ENCODE measurements at regions not wholly inside any gene's neighbourhood (a gene's known extent, or its start where the extent isn't known, plus 50 kb on each side); places are given as distances from the start of the nearest gene placed in this dataset.

- Histone ChIP-seq H3K9me3 (no peaks in the 10 kb centered on the region), H3K27ac (no peak overlapping the region), H3K27me3 (no peaks in the 10 kb centered on the region), H3K4me1 (peaks cover 17% of the 10 kb centered on the region), H3K36me3 (replicated peaks in 1 of 2; ENCODE audit: insufficient read depth in 1 of 2, low read depth in 2 of 2) (no peaks in the 10 kb centered on the region), H3K4me3 (no peak overlapping the region)
- DNase-seq (no peak), ATAC-seq (no peak)
- intact Hi-C loops (cut with DNase I) = no loop called here
- 68 to 85% methylated on average over 5 of the region's 5 CpGs for WGBS, 2 donors
- TF ChIP-seq, protein P1, sequence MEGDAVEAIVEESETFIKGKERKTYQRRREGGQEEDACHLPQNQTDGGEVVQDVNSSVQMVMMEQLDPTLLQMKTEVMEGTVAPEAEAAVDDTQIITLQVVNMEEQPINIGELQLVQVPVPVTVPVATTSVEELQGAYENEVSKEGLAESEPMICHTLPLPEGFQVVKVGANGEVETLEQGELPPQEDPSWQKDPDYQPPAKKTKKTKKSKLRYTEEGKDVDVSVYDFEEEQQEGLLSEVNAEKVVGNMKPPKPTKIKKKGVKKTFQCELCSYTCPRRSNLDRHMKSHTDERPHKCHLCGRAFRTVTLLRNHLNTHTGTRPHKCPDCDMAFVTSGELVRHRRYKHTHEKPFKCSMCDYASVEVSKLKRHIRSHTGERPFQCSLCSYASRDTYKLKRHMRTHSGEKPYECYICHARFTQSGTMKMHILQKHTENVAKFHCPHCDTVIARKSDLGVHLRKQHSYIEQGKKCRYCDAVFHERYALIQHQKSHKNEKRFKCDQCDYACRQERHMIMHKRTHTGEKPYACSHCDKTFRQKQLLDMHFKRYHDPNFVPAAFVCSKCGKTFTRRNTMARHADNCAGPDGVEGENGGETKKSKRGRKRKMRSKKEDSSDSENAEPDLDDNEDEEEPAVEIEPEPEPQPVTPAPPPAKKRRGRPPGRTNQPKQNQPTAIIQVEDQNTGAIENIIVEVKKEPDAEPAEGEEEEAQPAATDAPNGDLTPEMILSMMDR (IDR thresholded peaks at IDR 0.05) = no peak
- TF ChIP-seq POLR2A (IDR thresholded peaks at IDR 0.05) = no peak
Measured at GRCh38 chr2:65655000-65655399, 222.6 kb upstream of the SPRED2 start.

DNA sequence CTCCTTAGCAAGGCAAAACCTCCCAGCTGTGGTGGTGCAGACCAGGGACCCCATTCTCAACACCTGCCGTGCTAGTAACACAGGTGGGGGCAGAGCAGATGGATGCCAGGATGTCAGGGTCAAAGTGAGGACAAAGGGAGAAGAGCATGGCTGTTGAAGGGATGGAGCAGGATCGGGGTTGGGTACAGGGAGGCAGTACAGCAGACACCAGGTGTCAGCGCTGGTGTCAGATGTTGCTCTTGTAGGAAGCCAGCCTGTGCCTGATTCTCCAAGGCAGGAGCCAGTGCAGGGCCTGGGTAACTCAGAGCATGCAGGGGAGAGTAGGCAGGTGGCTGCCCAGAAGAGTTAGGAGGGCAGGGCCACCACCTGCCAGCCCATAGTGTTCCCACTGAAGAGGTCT lies 222.1 kb upstream of the SPRED2 start:
- no peak for ATAC-seq
- TF ChIP-seq, protein P1 (IDR thresholded peaks at IDR 0.05) = no peak
- TF ChIP-seq POLR2A (IDR thresholded peaks at IDR 0.05) = no peak

GRCh38 chr2:65652066-65652465 lies 219.7 kb upstream of the SPRED2 start:
- H3K4me3 ChIP-seq = no peak overlapping the region
- no peak for TF ChIP-seq POLR2A (IDR thresholded peaks at IDR 0.05)
- TF ChIP-seq, protein P1 (IDR thresholded peaks at IDR 0.05) = no peak
- no peak overlapping the region for H3K27ac ChIP-seq
- H3K9me3 ChIP-seq = no peaks in the 10 kb centered on the region
- peaks cover 17% of the 10 kb centered on the region for H3K4me1 ChIP-seq
- WGBS, 2 donors = 86 to 87% methylated on average over 1 of the region's 1 CpG
- no peaks in the 10 kb centered on the region for H3K36me3 ChIP-seq (replicated peaks in 1 of 2; ENCODE audit: insufficient read depth in 1 of 2, low read depth in 2 of 2)
- ATAC-seq = no peak
- intact Hi-C loops (cut with DNase I) = no loop called here
- DNase-seq = no peak
- no peaks in the 10 kb centered on the region for H3K27me3 ChIP-seq

More for the DNA sequence above, 222.1 kb upstream of the SPRED2 start:
- H3K4me1 ChIP-seq = peaks cover 17% of the 10 kb centered on the region
- H3K36me3 ChIP-seq (replicated peaks in 1 of 2; ENCODE audit: insufficient read depth in 1 of 2, low read depth in 2 of 2) = no peaks in the 10 kb centered on the region
- H3K27ac ChIP-seq = no peak overlapping the region
- intact Hi-C loops (cut with DNase I) = no loop called here
- H3K9me3 ChIP-seq = no peaks in the 10 kb centered on the region
- 90 to 92% methylated on average over 3 of the region's 3 CpGs for WGBS, 2 donors
- H3K27me3 ChIP-seq = no peaks in the 10 kb centered on the region
- no peak for DNase-seq
- H3K4me3 ChIP-seq = no peak overlapping the region

- intact Hi-C loops (cut with DNase I) = no loop called here
Measured at GRCh38 chr2:65649811-65650589, 217.6 kb upstream of the SPRED2 start.

More at GRCh38 chr2:65649811-65650589, 217.6 kb upstream of the SPRED2 start:
- no peaks in the 10 kb centered on the region for H3K36me3 ChIP-seq (replicated peaks in 1 of 2; ENCODE audit: insufficient read depth in 1 of 2, low read depth in 2 of 2)
- ATAC-seq (no peak), DNase-seq (no peak)
- H3K9me3 ChIP-seq = no peaks in the 10 kb centered on the region
- no peak overlapping the region for H3K4me3 ChIP-seq
- H3K27me3 ChIP-seq = no peaks in the 10 kb centered on the region
- WGBS, 2 donors = 81 to 90% methylated on average over 5 of the region's 5 CpGs
- no peaks in the 10 kb centered on the region for H3K4me1 ChIP-seq
- TF ChIP-seq POLR2A (IDR thresholded peaks at IDR 0.05) = no peak
- TF ChIP-seq, protein P1 (IDR thresholded peaks at IDR 0.05) = no peak
- H3K27ac ChIP-seq = no peak overlapping the region
